Endothelial cell of umbilical vein (primary cell): ENCODE measurements at regions not wholly inside any gene's neighbourhood (a gene's known extent, or its start where the extent isn't known, plus 50 kb on each side); places are given as distances from the start of the nearest gene placed in this dataset.

Experiments
- BruUV-seq: library from RNA; stranded (reverse); fragments of 400-500 nt; replicated peaks from 2 replicates; lab custom pipeline; 2021; lab: Mats Ljungman, UMichigan
- CTCF ChIA-PET: fragments of 300-600, 350-600 bp; sonication (Branson Sonifier 250); formaldehyde crosslinking; loops from one replicate; lab custom pipeline; 2021; ENCODE audit warnings: antibody characterized with exemption, inconsistent platforms; lab: Charles Lee
- POLR2A ChIA-PET: fragments of 300-600, 350-600 bp; sonication (Branson Sonifier 250); formaldehyde crosslinking; loops from one replicate; lab custom pipeline; 2021; ENCODE audit warnings: antibody characterized with exemption, inconsistent platforms; lab: Charles Lee
- DNase-seq: peaks from one replicate; pipeline ENCODE4 v3.0.0-alpha.2; 2011; ENCODE audit warnings: low read depth, low spot score
- FAIRE-seq: peaks from 2 replicates; lab custom pipeline; 2011; peaks lifted over from hg19 to GRCh38; lab: Jason Lieb, UNC
- H2AFZ ChIP-seq: 2 replicates; pipeline ENCODE4 v1.6.0; 2012; ENCODE audit warnings: low read depth, low read length, control low read depth, inconsistent platforms
- H3K27ac ChIP-seq: 2 replicates; pipeline ENCODE4 v1.5.1; 2011; ENCODE audit warnings: low read depth, mild to moderate bottlenecking, control low read depth, low read length, moderate library complexity; ENCODE audit not compliant: insufficient read depth
- H3K27me3 ChIP-seq, 2 experiments: 2 replicates each; pipeline versions ENCODE4 v1.6.0 to v1.6.1; 2011; ENCODE audit warnings: low read length in 2 of 2, mixed read lengths in 1 of 2; ENCODE audit not compliant: control insufficient read depth in 2 of 2, insufficient read depth in 2 of 2
- H3K36me3 ChIP-seq, 2 experiments: 2 replicates in 1 of 2; 3 replicates in 1 of 2; pipeline ENCODE4 v1.5.1; 2011; ENCODE audit warnings: low read length in 2 of 2, mild to moderate bottlenecking in 1 of 2, moderate library complexity in 1 of 2; ENCODE audit not compliant: control insufficient read depth in 2 of 2, insufficient read depth in 2 of 2; ENCODE audit errors: extremely low read depth in 1 of 2
- H3K4me1 ChIP-seq: 3 replicates; pipeline ENCODE4 v1.5.1; 2011; ENCODE audit warnings: mild to moderate bottlenecking, low read length; ENCODE audit not compliant: control insufficient read depth, insufficient read depth; ENCODE audit errors: extremely low read depth
- H3K4me2 ChIP-seq: 2 replicates; pipeline ENCODE4 v1.6.1; 2011; ENCODE audit warnings: low read length, control low read depth, mixed read lengths; ENCODE audit not compliant: insufficient read depth
- H3K4me3 ChIP-seq, 3 experiments: fragments of 200-600 bp in 1 of 3; sonication (generic), shearing (Covaris generic) in 1 of 3; replicated peaks in 1 of 3; 2 replicates each; pipeline ENCODE4 v1.5.1; 2011 to 2016; ENCODE audit warnings: control low read depth in 3 of 3, low read length in 3 of 3, mild to moderate bottlenecking in 2 of 3, inconsistent platforms in 1 of 3, low read depth in 1 of 3, moderate library complexity in 1 of 3; ENCODE audit not compliant: insufficient read depth in 1 of 3
- H3K79me2 ChIP-seq: 2 replicates; pipeline ENCODE4 v1.6.0; 2012; ENCODE audit warnings: low read length, inconsistent platforms; ENCODE audit not compliant: control insufficient read depth, insufficient read depth
- H3K9ac ChIP-seq: replicated peaks from 2 replicates; pipeline ENCODE3; 2011; ENCODE audit warnings: low read length, control low read depth; ENCODE audit not compliant: insufficient read depth; ENCODE audit errors: extremely low read depth
- H3K9me1 ChIP-seq: replicated peaks from 3 replicates; pipeline ENCODE4 v1.6.0; 2011; ENCODE audit warnings: mild to moderate bottlenecking, low read length; ENCODE audit not compliant: control insufficient read depth, insufficient read depth; ENCODE audit errors: extremely low read depth
- H3K9me3 ChIP-seq: replicated peaks from 2 replicates; pipeline ENCODE4 v1.5.1; 2012; ENCODE audit warnings: low read length, inconsistent platforms; ENCODE audit not compliant: control insufficient read depth, insufficient read depth
- H4K20me1 ChIP-seq: replicated peaks from 2 replicates; pipeline ENCODE3; 2011; ENCODE audit warnings: mild to moderate bottlenecking, low read length; ENCODE audit not compliant: control insufficient read depth, insufficient read depth; ENCODE audit errors: extremely low read depth
- GATA2 ChIP-seq: IDR thresholded peaks from 2 replicates; pipeline ENCODE4 v1.7.0; 2011; ENCODE audit warnings: low read depth, mild to moderate bottlenecking, moderate library complexity, mixed read lengths, low read length; ENCODE audit not compliant: insufficient read length, insufficient read depth
- JUN ChIP-seq: IDR thresholded peaks from 2 replicates; pipeline ENCODE4 v1.6.1; 2011; ENCODE audit warnings: borderline replicate concordance, low read depth; ENCODE audit not compliant: insufficient read length, insufficient read depth
- MYC ChIP-seq: IDR thresholded peaks from one replicate; pipeline ENCODE4 v1.6.1; 2011; ENCODE audit warnings: mild to moderate bottlenecking, low read depth, low read length
- POLR2AphosphoS5 ChIP-seq: IDR thresholded peaks from 2 replicates; pipeline ENCODE4 v1.6.1; 2012; ENCODE audit warnings: low read depth, mild to moderate bottlenecking, control low read depth, low read length, moderate library complexity; ENCODE audit not compliant: insufficient read depth
- dilution Hi-C: fragments of 300-500 bp; cut with MboI; formaldehyde crosslinking; loops from one replicate; pipeline ENCODE4 v1.15.0; 2019; ENCODE audit warnings: low sequenced_read_pairs; ENCODE audit not compliant: extremely low pct_ligation_motif_present
- intact Hi-C: fragments of 100-400 bp; cut with micrococcal nuclease; formaldehyde crosslinking; loops from one replicate; pipeline ENCODE4 v1.10.0; 2022
- TF ChIP-seq, protein P1 (sequence below): IDR thresholded peaks from 2 replicates; pipeline ENCODE4 v1.6.1; 2011; ENCODE audit not compliant: insufficient read depth, insufficient read length
- TF ChIP-seq, protein P2 (sequence below), 2 donors: IDR thresholded peaks; 1 replicate in 1 of 2; 2 replicates in 1 of 2; pipeline ENCODE4 v1.5.1; 2011; ENCODE audit warnings: low read length in 2 of 2, mild to moderate bottlenecking in 2 of 2, moderate library complexity in 2 of 2, control low read depth in 1 of 2, inconsistent platforms in 1 of 2, low read depth in 1 of 2; ENCODE audit not compliant: insufficient read depth in 1 of 2; ENCODE audit errors: extremely low read depth in 1 of 2

DNA sequence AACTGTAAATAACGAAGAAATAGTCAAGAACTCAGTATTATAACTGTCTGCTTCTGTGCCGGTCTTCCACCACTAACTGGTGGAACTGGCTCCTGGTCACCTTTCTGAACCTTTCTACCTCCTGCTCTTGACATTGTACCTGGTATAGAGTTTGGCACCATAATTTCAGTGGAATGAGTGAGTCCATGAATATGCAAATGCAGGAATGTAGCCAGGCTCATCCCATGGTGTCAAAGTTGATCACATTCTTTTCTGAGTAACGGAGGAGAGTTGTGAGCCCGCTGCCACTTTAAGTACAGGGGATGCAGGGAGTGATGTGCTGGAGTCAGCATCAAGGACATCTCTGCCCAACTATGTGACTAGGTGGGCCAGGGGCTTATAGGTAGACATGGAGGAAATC lies 207.9 kb upstream of the HS3ST1 start:
- Histone ChIP-seq H3K4me1 (peaks cover 4% of the 10 kb centered on the region), H3K9me1 (no peaks in the 10 kb centered on the region), H3K9me3 (no peaks in the 10 kb centered on the region), H3K4me3 (no peak overlapping the region), H2AFZ (no peak overlapping the region), H3K4me2 (no peak overlapping the region), H3K27me3 (no peaks in the 10 kb centered on the region), H4K20me1 (no peaks in the 10 kb centered on the region), H3K36me3 (no peaks in the 10 kb centered on the region), H3K27ac (no peak overlapping the region), H3K79me2 (no peaks in the 10 kb centered on the region), H3K9ac (no peak overlapping the region)
- dilution Hi-C loops (no loop called here), intact Hi-C loops (no loop called here)
- DNase-seq (no peak), FAIRE-seq (no peak)
- no TSS peak for BruUV-seq
- CTCF ChIA-PET: no interaction called here
- POLR2A ChIA-PET: no interaction called here
- TF ChIP-seq MYC (no peak), GATA2 (no peak), JUN (no peak)
- TF ChIP-seq, protein P1, sequence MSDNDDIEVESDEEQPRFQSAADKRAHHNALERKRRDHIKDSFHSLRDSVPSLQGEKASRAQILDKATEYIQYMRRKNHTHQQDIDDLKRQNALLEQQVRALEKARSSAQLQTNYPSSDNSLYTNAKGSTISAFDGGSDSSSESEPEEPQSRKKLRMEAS: no peak

GRCh38 chr4:11636031-11636430 lies 207.3 kb upstream of the HS3ST1 start:
- no peak for TF ChIP-seq MYC
- TF ChIP-seq, protein P2, sequence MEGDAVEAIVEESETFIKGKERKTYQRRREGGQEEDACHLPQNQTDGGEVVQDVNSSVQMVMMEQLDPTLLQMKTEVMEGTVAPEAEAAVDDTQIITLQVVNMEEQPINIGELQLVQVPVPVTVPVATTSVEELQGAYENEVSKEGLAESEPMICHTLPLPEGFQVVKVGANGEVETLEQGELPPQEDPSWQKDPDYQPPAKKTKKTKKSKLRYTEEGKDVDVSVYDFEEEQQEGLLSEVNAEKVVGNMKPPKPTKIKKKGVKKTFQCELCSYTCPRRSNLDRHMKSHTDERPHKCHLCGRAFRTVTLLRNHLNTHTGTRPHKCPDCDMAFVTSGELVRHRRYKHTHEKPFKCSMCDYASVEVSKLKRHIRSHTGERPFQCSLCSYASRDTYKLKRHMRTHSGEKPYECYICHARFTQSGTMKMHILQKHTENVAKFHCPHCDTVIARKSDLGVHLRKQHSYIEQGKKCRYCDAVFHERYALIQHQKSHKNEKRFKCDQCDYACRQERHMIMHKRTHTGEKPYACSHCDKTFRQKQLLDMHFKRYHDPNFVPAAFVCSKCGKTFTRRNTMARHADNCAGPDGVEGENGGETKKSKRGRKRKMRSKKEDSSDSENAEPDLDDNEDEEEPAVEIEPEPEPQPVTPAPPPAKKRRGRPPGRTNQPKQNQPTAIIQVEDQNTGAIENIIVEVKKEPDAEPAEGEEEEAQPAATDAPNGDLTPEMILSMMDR (IDR thresholded peaks at IDR 0.05; ENCODE audit: extremely low read depth in 1 of 2, insufficient read depth in 1 of 2, low read depth in 1 of 2, low read length in 2 of 2): no peak
- TF ChIP-seq POLR2AphosphoS5: no peak
- no TSS peak for BruUV-seq
- dilution Hi-C loops (no loop called here), intact Hi-C loops (no loop called here)
- H3K4me2 ChIP-seq: no peak overlapping the region
- no peaks in the 10 kb centered on the region for H3K36me3 ChIP-seq
- H3K9ac ChIP-seq: no peak overlapping the region
- DNase-seq (no peak), FAIRE-seq (no peak)
- POLR2A ChIA-PET: no interaction called here
- H3K27me3 ChIP-seq: no peaks in the 10 kb centered on the region
- no peak overlapping the region for H2AFZ ChIP-seq
- H3K9me1 ChIP-seq: no peaks in the 10 kb centered on the region
- CTCF ChIA-PET: no interaction called here
- no peak overlapping the region for H3K4me3 ChIP-seq
- no peak overlapping the region for H3K27ac ChIP-seq
- peaks cover 4% of the 10 kb centered on the region for H3K4me1 ChIP-seq
- no peaks in the 10 kb centered on the region for H3K79me2 ChIP-seq
- no peaks in the 10 kb centered on the region for H4K20me1 ChIP-seq
- H3K9me3 ChIP-seq: no peaks in the 10 kb centered on the region
